H1 (cell line): ENCODE measurements at regions not wholly inside any gene's neighbourhood (a gene's known extent, or its start where the extent isn't known, plus 50 kb on each side); places are given as distances from the start of the nearest gene placed in this dataset.

Experiments
- BRCA1 ChIP-seq: IDR thresholded peaks from 2 replicates; pipeline ENCODE4 v1.6.1; 2012; ENCODE audit warnings: low read depth, low read length, improper control_type of control experiment
- CBX5 ChIP-seq: fragments of 300-800, 300-1000 bp; sonication (generic); IDR thresholded peaks from 2 replicates; pipeline ENCODE4 v1.7.1; 2016; ENCODE audit warnings: antibody characterized with exemption, low read length, low read depth
- CBX8 ChIP-seq: fragments of 300-800, 300-1000 bp; sonication (generic); IDR thresholded peaks from 2 replicates; pipeline ENCODE4 v1.7.1; 2016; ENCODE audit warnings: low read depth, low read length, borderline replicate concordance
- CHD1 ChIP-seq: IDR thresholded peaks from 2 replicates; pipeline ENCODE4 v1.6.1; 2012; ENCODE audit warnings: low read depth, low read length, improper control_type of control experiment
- CHD2 ChIP-seq: IDR thresholded peaks from 2 replicates; pipeline ENCODE4 v1.6.1; 2012; ENCODE audit warnings: low read length, improper control_type of control experiment
- CREB1 ChIP-seq: IDR thresholded peaks from 2 replicates; pipeline ENCODE4 v1.6.1; 2012; ENCODE audit warnings: inconsistent platforms
- EP300 ChIP-seq, 2 experiments: IDR thresholded peaks; 1 replicate in 1 of 2; 2 replicates in 1 of 2; pipeline ENCODE4 v1.6.1; 2011 to 2012; ENCODE audit warnings: low read depth in 2 of 2, low read length in 2 of 2, mild to moderate bottlenecking in 2 of 2, borderline replicate concordance in 1 of 2, inconsistent platforms in 1 of 2, moderate library complexity in 1 of 2
- NRF1 ChIP-seq: IDR thresholded peaks from 2 replicates; pipeline ENCODE4 v1.6.1; 2011; ENCODE audit warnings: mild to moderate bottlenecking, low read depth, low read length, improper control_type of control experiment
- POLR2A ChIP-seq, 2 experiments: IDR thresholded peaks; 1 replicate in 1 of 2; 2 replicates in 1 of 2; pipeline ENCODE4 v1.6.1; 2011; ENCODE audit warnings: low read depth in 2 of 2, low read length in 2 of 2, mild to moderate bottlenecking in 2 of 2; ENCODE audit errors: control extremely low read depth in 1 of 2
- POLR2AphosphoS5 ChIP-seq: IDR thresholded peaks from 2 replicates; pipeline ENCODE4 v1.6.1; 2011; ENCODE audit warnings: low read depth, low read length
- POU5F1 ChIP-seq: IDR thresholded peaks from 2 replicates; pipeline ENCODE4 v1.6.1; 2011; ENCODE audit warnings: low read depth, mild to moderate bottlenecking, low read length, moderate library complexity
- RNF2 ChIP-seq: fragments of 200-900, 300-1000 bp; sonication (generic); IDR thresholded peaks from 2 replicates; pipeline ENCODE4 v1.7.1; 2016; ENCODE audit warnings: borderline replicate concordance, low read depth, mild to moderate bottlenecking, antibody characterized with exemption, low read length; ENCODE audit not compliant: poor library complexity, severe bottlenecking; ENCODE audit errors: missing control alignments
- RXRA ChIP-seq: IDR thresholded peaks from 2 replicates; pipeline ENCODE4 v1.6.1; 2011; ENCODE audit warnings: low read depth, mild to moderate bottlenecking, low read length, moderate library complexity; ENCODE audit not compliant: insufficient read depth
- SAP30 ChIP-seq: fragments of 300-600 bp; sonication (generic); IDR thresholded peaks from 2 replicates; pipeline ENCODE4 v1.7.1; 2012; ENCODE audit warnings: low read length, moderate library complexity, mild to moderate bottlenecking, inconsistent platforms; ENCODE audit not compliant: insufficient read depth, insufficient replicate concordance
- SIX5 ChIP-seq: IDR thresholded peaks from 2 replicates; pipeline ENCODE4 v1.6.1; 2011; ENCODE audit warnings: mild to moderate bottlenecking, low read depth, low read length
- SP2 ChIP-seq: IDR thresholded peaks from 2 replicates; pipeline ENCODE4 v1.6.1; 2012; ENCODE audit warnings: mild to moderate bottlenecking, low read length, inconsistent platforms
- SRF ChIP-seq: IDR thresholded peaks from 2 replicates; pipeline ENCODE4 v1.6.1; 2011; ENCODE audit warnings: mild to moderate bottlenecking, low read depth, low read length, moderate library complexity
- SUZ12 ChIP-seq: fragments of 200-600 bp; sonication (generic); IDR thresholded peaks from 2 replicates; pipeline ENCODE4 v1.6.1; 2012; ENCODE audit warnings: mild to moderate bottlenecking, inconsistent platforms, low read length, moderate library complexity, mixed read lengths
- TAF7 ChIP-seq: optimal IDR thresholded peaks from 2 replicates; pipeline ENCODE3; 2011; ENCODE audit warnings: low read depth, mild to moderate bottlenecking, inconsistent platforms, low read length, moderate library complexity, borderline replicate concordance
- TBP ChIP-seq: IDR thresholded peaks from 2 replicates; pipeline ENCODE4 v1.6.1; 2011; ENCODE audit warnings: low read depth, low read length, improper control_type of control experiment
- TEAD4 ChIP-seq: IDR thresholded peaks from 2 replicates; pipeline ENCODE4 v1.6.1; 2012; ENCODE audit warnings: low read depth, low read length, inconsistent platforms, mixed read lengths
- ZNF274 ChIP-seq: IDR thresholded peaks from 2 replicates; pipeline ENCODE4 v1.7.0; 2012; ENCODE audit warnings: low read length, borderline replicate concordance; ENCODE audit errors: extremely low read depth
- TF ChIP-seq, protein P1 (sequence below): IDR thresholded peaks from 2 replicates; pipeline ENCODE4 v1.6.1; 2011; ENCODE audit warnings: low read length, improper control_type of control experiment

DNA sequence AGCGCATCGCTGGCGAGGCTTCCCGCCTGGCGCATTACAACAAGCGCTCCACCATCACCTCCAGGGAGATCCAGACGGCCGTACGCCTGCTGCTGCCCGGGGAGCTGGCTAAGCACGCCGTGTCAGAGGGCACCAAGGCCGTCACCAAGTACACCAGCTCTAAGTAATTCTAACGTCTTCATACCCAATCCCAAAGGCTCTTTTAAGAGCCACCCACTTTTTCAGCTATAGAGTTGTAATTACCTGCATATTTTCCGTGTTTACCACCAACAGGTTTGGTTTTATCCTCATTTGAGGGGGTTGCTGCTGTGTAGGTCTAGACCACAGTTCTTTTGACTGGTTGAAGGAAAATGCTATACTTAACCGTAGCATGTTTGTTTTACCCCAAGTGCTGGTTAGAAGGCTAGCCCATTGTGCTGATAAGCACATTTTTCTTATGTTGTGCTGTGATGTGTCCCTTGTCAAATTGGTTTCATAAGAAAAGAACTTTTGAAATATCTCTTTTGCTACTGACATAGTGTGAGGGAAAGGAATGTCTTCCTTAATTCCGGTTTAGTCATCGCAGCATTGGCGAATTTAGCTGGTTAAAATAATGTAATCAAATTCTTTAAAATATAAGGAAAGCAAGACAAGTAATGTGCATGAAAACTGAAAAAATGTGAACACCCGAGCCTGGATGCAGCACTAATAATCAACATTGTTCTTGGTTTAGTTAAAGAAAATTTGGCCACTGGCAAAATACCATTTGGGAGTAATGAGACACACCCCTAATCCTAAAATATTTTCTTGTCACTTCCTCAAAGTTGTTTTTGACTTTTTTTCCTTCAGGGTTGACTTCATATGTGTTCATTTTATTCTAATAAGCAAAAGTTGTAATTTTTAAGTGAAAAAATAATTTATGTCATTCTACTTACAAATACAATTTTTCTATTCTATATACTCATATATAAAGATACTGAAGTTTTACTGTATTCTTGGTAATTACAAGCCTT lies 112.8 kb downstream of the HFE start (continued):
- TF ChIP-seq CREB1 (no peak), ZNF274 (no peak), CHD2 (no peak), POLR2AphosphoS5 (peak; percentile 99), SIX5 (no peak), EP300 (IDR thresholded peaks at IDR 0.05; ENCODE audit: borderline replicate concordance in 1 of 2, low read depth in 2 of 2, low read length in 2 of 2) (0 out of 3 replicates have a peak, but pooled peaks of 1 of the 2 experiments have one; percentile 25), POU5F1 (no peak), TAF7 (peak; percentile 60), SP2 (no peak), SAP30 (peak; percentile 28), BRCA1 (no peak), TEAD4 (no peak), RNF2 (no peak), POLR2A (IDR thresholded peaks at IDR 0.05; ENCODE audit: control extremely low read depth in 1 of 2, low read depth in 2 of 2, low read length in 2 of 2) (peak in 1 of 2 experiments; percentile 55; a peak in 2 of 3 replicates), NRF1 (no peak), CHD1 (peak; percentile 82), SRF (no peak), TBP (peak; percentile 47; the same call in 1 of the 2 replicates), RXRA (no peak), CBX8 (no peak), SUZ12 (no peak), CBX5 (no peak)
- TF ChIP-seq, protein P1, sequence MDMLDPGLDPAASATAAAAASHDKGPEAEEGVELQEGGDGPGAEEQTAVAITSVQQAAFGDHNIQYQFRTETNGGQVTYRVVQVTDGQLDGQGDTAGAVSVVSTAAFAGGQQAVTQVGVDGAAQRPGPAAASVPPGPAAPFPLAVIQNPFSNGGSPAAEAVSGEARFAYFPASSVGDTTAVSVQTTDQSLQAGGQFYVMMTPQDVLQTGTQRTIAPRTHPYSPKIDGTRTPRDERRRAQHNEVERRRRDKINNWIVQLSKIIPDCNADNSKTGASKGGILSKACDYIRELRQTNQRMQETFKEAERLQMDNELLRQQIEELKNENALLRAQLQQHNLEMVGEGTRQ: no peak; the same call in 1 of the 2 replicates
